Neural cell (in vitro differentiated cells): ENCODE measurements at regions not wholly inside any gene's neighbourhood (a gene's known extent, or its start where the extent isn't known, plus 50 kb on each side); places are given as distances from the start of the nearest gene placed in this dataset.

Experiments used
- H2AFZ ChIP-seq: fragments of 200-600, 300-800 bp; sonication (generic), shearing (Covaris generic); 2 replicates; pipeline ENCODE4 v1.6.0; 2014; ENCODE audit warnings: low read depth, mild to moderate bottlenecking, antibody characterized with exemption, low read length, moderate library complexity
- H3F3A ChIP-seq: fragments of 200-600 bp; shearing (Covaris generic); 2 replicates; pipeline ENCODE4 v1.6.1; 2016; ENCODE audit warnings: mild to moderate bottlenecking, moderate library complexity, mixed read lengths, antibody characterized with exemption, low read length; ENCODE audit not compliant: insufficient read depth, poor library complexity, severe bottlenecking
- H3K27ac ChIP-seq: fragments of 200-600, 300-800 bp; sonication (generic), shearing (Covaris generic); 2 replicates; pipeline ENCODE4 v1.5.1; 2014; ENCODE audit warnings: mild to moderate bottlenecking, low read length, moderate library complexity
- H3K27me3 ChIP-seq: fragments of 300-800, 200-600 bp; sonication (generic), shearing (Covaris generic); 2 replicates; pipeline ENCODE4 v1.6.0; 2014; ENCODE audit warnings: mild to moderate bottlenecking, low read depth, low read length, moderate library complexity; ENCODE audit not compliant: insufficient read depth
- H3K36me3 ChIP-seq: fragments of 300-800, 200-600 bp; sonication (generic), shearing (Covaris generic); 2 replicates; pipeline ENCODE4 v1.5.1; 2014; ENCODE audit warnings: mild to moderate bottlenecking, antibody characterized with exemption, low read length, moderate library complexity; ENCODE audit not compliant: insufficient read depth
- H3K4me2 ChIP-seq: fragments of 300-800, 200-600 bp; sonication (generic), shearing (Covaris generic); 2 replicates; pipeline ENCODE4 v1.6.0; 2014; ENCODE audit warnings: mild to moderate bottlenecking, low read length
- H3K4me3 ChIP-seq: fragments of 300-800, 200-600 bp; sonication (generic), shearing (Covaris generic); 2 replicates; pipeline ENCODE4 v1.5.1; 2014; ENCODE audit warnings: mild to moderate bottlenecking, low read length, moderate library complexity
- H3K79me2 ChIP-seq: fragments of 200-600 bp; shearing (Covaris generic); replicated peaks from 2 replicates; pipeline ENCODE4 v1.6.0; 2014; ENCODE audit warnings: mild to moderate bottlenecking, low read length, moderate library complexity; ENCODE audit not compliant: insufficient read depth
- H3K9ac ChIP-seq: fragments of 300-800, 200-600 bp; sonication (generic), shearing (Covaris generic); 2 replicates; pipeline ENCODE4 v1.6.1; 2016; ENCODE audit warnings: mild to moderate bottlenecking, low read length, mixed read lengths
- H3K9me2 ChIP-seq: fragments of 200-600 bp; shearing (Covaris generic); 2 replicates; pipeline ENCODE4 v1.6.1; 2016; ENCODE audit warnings: mild to moderate bottlenecking, low read length, mixed read lengths; ENCODE audit not compliant: insufficient read depth
- H3K9me3 ChIP-seq: fragments of 200-600, 300-800 bp; sonication (generic), shearing (Covaris generic); 2 replicates; pipeline ENCODE4 v1.6.1; 2016; ENCODE audit warnings: mild to moderate bottlenecking, mixed run types, low read length, moderate library complexity, mixed read lengths
- H4K20me1 ChIP-seq: fragments of 200-600 bp; shearing (Covaris generic); 2 replicates; pipeline ENCODE4 v1.6.1; 2016; ENCODE audit warnings: mild to moderate bottlenecking, mixed run types; ENCODE audit not compliant: insufficient read depth
- EP300 ChIP-seq: fragments of 450-650 bp; conservative IDR thresholded peaks from 2 replicates; pipeline ENCODE4 v1.6.1; 2014; ENCODE audit warnings: antibody characterized with exemption, mild to moderate bottlenecking, moderate library complexity; ENCODE audit not compliant: poor library complexity, severe bottlenecking
- EZH2 ChIP-seq: fragments of 200-600, 300-800 bp; shearing (Covaris generic), sonication (generic); IDR thresholded peaks from 2 replicates; pipeline ENCODE4 v1.6.1; 2014; ENCODE audit warnings: antibody characterized with exemption, low read length, borderline replicate concordance, mild to moderate bottlenecking; ENCODE audit not compliant: insufficient read depth, poor library complexity, severe bottlenecking
- MXI1 ChIP-seq: fragments of 450-650 bp; conservative IDR thresholded peaks from 2 replicates; pipeline ENCODE4 v1.6.1; 2014; ENCODE audit warnings: antibody characterized with exemption, mild to moderate bottlenecking; ENCODE audit not compliant: poor library complexity, severe bottlenecking
- POLR2AphosphoS5 ChIP-seq: IDR thresholded peaks from 2 replicates; pipeline ENCODE4 v1.6.1; 2012
- RAD21 ChIP-seq: fragments of 450-650 bp; conservative IDR thresholded peaks from 2 replicates; pipeline ENCODE4 v1.6.1; 2014; ENCODE audit warnings: antibody characterized with exemption, mild to moderate bottlenecking, moderate library complexity
- TAF1 ChIP-seq: IDR thresholded peaks from 2 replicates; pipeline ENCODE4 v1.6.1; 2012; ENCODE audit warnings: low read depth
- TF ChIP-seq, protein P1 (sequence below): IDR thresholded peaks from 2 replicates; pipeline ENCODE4 v1.6.1; 2012; ENCODE audit warnings: borderline replicate concordance
- TF ChIP-seq, protein P2 (sequence below): fragments of 450-650 bp; IDR thresholded peaks from 2 replicates; pipeline ENCODE4 v1.5.1; 2014; ENCODE audit warnings: antibody characterized with exemption, mild to moderate bottlenecking, moderate library complexity; ENCODE audit not compliant: poor library complexity, severe bottlenecking

DNA sequence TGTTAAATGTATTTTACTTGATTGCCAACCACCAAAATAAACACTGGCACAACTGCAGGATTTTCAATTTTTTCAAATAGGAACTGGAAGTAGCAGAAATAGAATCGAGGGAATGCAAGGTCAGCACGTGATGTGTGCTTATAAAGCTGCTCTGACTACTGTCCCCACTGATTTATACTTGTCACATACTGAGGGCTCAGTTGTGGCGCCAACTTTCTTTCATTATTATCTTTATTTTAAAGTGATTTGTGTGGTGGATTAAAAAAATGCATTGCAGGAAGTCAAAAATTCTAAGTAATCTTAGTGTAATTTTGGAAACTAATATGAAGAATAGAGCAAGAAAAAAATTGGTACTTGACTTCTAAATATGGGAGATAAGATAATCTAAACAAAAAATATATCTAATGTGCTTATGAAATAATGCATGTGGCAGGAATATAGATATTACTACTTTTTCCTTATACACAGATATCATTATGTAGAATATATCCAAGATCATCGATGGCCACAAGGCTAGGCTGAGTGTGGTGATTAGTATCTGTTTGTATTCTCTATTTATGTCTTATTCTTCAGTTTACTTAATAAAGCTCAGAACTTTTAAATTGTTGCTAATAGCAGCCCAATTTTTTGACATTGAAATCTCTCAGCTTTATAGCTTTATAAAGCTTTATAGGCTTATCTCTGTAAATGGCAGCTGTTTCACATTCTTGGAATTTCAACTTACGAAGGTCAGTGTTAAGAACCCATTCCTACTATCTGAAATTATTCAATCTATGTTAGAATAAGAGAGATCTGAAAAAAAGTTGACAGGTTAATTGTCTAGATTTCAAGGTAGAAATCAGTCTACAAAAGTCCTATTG lies 404.5 kb upstream of the ADAMTS5 start:
- Histone ChIP-seq H3K9me3 (no peaks in the 10 kb centered on the region), H3K27me3 (no peaks in the 10 kb centered on the region), H2AFZ (no peak overlapping the region), H3F3A (no peaks in the 10 kb centered on the region), H3K27ac (no peak overlapping the region), H4K20me1 (no peaks in the 10 kb centered on the region), H3K79me2 (no peaks in the 10 kb centered on the region), H3K4me2 (no peak overlapping the region), H3K4me3 (no peak overlapping the region), H3K9ac (no peak overlapping the region), H3K36me3 (no peaks in the 10 kb centered on the region), H3K9me2 (no peaks in the 10 kb centered on the region)
- TF ChIP-seq EP300, result peak; percentile 79
- no peak for TF ChIP-seq TAF1
- TF ChIP-seq POLR2AphosphoS5, result no peak
- TF ChIP-seq, protein P1, sequence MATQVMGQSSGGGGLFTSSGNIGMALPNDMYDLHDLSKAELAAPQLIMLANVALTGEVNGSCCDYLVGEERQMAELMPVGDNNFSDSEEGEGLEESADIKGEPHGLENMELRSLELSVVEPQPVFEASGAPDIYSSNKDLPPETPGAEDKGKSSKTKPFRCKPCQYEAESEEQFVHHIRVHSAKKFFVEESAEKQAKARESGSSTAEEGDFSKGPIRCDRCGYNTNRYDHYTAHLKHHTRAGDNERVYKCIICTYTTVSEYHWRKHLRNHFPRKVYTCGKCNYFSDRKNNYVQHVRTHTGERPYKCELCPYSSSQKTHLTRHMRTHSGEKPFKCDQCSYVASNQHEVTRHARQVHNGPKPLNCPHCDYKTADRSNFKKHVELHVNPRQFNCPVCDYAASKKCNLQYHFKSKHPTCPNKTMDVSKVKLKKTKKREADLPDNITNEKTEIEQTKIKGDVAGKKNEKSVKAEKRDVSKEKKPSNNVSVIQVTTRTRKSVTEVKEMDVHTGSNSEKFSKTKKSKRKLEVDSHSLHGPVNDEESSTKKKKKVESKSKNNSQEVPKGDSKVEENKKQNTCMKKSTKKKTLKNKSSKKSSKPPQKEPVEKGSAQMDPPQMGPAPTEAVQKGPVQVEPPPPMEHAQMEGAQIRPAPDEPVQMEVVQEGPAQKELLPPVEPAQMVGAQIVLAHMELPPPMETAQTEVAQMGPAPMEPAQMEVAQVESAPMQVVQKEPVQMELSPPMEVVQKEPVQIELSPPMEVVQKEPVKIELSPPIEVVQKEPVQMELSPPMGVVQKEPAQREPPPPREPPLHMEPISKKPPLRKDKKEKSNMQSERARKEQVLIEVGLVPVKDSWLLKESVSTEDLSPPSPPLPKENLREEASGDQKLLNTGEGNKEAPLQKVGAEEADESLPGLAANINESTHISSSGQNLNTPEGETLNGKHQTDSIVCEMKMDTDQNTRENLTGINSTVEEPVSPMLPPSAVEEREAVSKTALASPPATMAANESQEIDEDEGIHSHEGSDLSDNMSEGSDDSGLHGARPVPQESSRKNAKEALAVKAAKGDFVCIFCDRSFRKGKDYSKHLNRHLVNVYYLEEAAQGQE, result no peak
- no peak for TF ChIP-seq EZH2
- no peak for TF ChIP-seq MXI1
- TF ChIP-seq RAD21, result no peak

DNA sequence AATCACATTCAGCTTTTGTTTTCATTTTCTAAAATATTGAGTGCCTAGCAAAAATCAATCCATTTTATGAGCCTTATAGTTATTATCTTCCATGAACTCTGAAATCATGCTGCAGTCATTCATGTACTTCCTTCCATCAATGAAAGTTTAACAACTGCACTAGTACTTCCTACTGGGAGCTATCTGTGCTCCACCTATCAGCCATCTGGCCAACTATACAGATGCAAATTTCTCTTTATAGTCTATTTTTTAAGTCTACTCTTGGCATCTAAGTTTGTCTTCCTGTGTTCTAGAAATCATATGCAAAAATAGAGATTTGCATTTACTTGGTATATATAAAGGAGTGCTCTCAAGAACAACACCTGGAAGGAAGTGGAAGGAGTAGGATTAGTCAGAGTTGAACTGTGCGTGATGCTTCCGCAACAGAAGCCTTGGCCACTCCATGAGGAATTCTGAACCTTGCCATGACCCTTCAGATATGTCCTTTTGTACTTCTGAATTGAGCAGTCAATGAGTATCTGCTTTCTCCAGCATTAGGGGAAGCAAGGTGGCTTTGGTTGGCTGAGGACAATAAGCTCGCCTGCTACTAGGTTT lies 403.2 kb upstream of the ADAMTS5 start:
- H2AFZ ChIP-seq, result no peak overlapping the region
- no peaks in the 10 kb centered on the region for H3K79me2 ChIP-seq
- H3F3A ChIP-seq, result no peaks in the 10 kb centered on the region
- H3K36me3 ChIP-seq, result no peaks in the 10 kb centered on the region
- H4K20me1 ChIP-seq, result no peaks in the 10 kb centered on the region
- no peak for TF ChIP-seq MXI1
- no peak for TF ChIP-seq RAD21
- no peak for TF ChIP-seq TAF1
- no peaks in the 10 kb centered on the region for H3K9me3 ChIP-seq
- H3K4me2 ChIP-seq, result no peak overlapping the region
- no peaks in the 10 kb centered on the region for H3K27me3 ChIP-seq
- H3K27ac ChIP-seq, result no peak overlapping the region
- H3K9ac ChIP-seq, result no peak overlapping the region
- H3K9me2 ChIP-seq, result no peaks in the 10 kb centered on the region
- no peak overlapping the region for H3K4me3 ChIP-seq

DNA sequence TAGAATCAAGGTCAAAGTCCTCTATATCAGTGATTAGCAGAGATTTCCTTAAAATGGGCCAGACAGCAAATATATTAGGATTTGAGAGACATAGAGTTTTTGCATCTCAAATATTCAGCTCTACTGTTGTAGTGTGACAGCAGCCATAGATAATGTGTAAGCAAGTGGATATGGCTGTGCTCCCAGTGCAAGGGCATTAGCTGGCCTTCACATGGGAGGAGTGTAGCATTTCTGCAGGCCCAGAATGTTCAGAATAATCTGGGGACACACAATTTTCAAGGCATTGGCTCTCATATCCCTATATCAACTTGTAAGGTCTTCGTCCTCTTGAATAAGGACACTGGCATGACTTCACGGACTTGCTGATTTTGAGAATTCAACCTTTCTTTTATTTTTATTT lies 402.3 kb upstream of the ADAMTS5 start:
- no peaks in the 10 kb centered on the region for H3K27me3 ChIP-seq
- no peak overlapping the region for H2AFZ ChIP-seq
- H3K4me2 ChIP-seq, result no peak overlapping the region
- no peaks in the 10 kb centered on the region for H3K36me3 ChIP-seq
- H3K9me2 ChIP-seq, result no peaks in the 10 kb centered on the region
- H3K9me3 ChIP-seq, result no peaks in the 10 kb centered on the region
- no peak overlapping the region for H3K27ac ChIP-seq
- TF ChIP-seq POLR2AphosphoS5 (no peak), EP300 (no peak), MXI1 (no peak), TAF1 (no peak)
- TF ChIP-seq, protein P2, sequence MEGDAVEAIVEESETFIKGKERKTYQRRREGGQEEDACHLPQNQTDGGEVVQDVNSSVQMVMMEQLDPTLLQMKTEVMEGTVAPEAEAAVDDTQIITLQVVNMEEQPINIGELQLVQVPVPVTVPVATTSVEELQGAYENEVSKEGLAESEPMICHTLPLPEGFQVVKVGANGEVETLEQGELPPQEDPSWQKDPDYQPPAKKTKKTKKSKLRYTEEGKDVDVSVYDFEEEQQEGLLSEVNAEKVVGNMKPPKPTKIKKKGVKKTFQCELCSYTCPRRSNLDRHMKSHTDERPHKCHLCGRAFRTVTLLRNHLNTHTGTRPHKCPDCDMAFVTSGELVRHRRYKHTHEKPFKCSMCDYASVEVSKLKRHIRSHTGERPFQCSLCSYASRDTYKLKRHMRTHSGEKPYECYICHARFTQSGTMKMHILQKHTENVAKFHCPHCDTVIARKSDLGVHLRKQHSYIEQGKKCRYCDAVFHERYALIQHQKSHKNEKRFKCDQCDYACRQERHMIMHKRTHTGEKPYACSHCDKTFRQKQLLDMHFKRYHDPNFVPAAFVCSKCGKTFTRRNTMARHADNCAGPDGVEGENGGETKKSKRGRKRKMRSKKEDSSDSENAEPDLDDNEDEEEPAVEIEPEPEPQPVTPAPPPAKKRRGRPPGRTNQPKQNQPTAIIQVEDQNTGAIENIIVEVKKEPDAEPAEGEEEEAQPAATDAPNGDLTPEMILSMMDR, result no peak
- TF ChIP-seq, protein P1, result no peak
- no peaks in the 10 kb centered on the region for H4K20me1 ChIP-seq
- no peaks in the 10 kb centered on the region for H3F3A ChIP-seq
- no peaks in the 10 kb centered on the region for H3K79me2 ChIP-seq
- no peak overlapping the region for H3K4me3 ChIP-seq
- H3K9ac ChIP-seq, result no peak overlapping the region
